GM18498 (cell line): ENCODE measurements at regions not wholly inside any gene's neighbourhood (a gene's known extent, or its start where the extent isn't known, plus 50 kb on each side); places are given as distances from the start of the nearest gene placed in this dataset.
"Not testable (repeated sequence)": the region's sequence is repeated elsewhere in the genome, so short reads cannot be mapped to it uniquely, and the experiment has no call there.

Experiments used
- ATAC-seq: cut with Tn5 transposase; IDR thresholded peaks from one replicate; pipeline ENCODE4 v1.9.1; 2021; ENCODE audit warnings: mild to moderate bottlenecking, moderate library complexity; ENCODE audit not compliant: unreplicated experiment

DNA sequence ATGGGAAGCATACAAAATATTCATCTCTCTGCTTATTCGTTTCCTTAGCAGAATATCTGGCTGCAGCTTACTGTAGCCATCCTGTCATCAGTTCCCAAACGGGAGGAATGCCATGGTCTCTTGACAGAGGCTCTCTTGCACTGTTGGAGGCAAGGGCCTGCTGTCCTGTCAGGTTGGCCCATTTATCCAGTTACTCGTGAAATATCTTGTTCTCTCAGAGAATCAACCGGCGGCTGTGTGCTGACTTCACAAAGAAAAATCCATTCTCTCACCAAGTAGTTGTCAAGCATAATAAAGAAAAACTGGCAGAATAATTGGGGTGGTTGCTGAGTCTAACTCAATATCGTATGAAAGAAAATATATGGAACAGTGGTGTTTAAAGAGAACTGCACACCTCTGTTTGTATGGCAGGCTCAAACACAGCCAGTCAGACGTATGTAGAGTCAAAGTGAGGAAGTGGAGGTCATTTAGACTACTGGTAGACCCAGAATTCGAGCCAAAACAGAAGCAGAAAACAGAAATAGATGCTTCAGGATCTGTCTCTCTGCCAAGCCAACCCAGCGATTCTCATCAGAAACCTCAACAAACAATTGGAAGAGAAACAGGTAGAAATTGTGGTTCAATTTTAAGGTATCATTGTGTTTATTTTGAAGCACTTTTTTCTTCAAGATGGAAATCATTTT, 349.2 kb upstream of the PRKCQ start:
- ATAC-seq = no peak

DNA sequence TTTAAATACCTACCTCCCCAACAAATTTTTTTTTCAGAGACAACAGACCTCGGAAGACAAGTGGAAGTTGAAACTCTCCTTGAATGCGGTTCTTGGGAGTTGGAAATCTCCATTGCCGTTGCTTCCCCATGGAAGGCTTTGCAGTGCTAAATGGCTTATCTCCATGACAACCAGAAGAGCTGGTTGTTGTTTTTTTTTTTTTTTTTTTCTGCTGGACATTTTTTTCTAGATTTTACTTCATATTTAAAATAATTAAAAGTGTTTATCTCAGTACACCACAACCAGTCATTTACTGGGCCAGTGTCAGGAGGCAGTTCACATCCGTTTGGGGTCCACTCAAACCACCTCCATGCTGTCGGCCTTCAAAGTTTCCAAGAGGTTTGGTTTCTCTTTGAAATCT, 348.5 kb upstream of the PRKCQ start:
- no peak for ATAC-seq

DNA sequence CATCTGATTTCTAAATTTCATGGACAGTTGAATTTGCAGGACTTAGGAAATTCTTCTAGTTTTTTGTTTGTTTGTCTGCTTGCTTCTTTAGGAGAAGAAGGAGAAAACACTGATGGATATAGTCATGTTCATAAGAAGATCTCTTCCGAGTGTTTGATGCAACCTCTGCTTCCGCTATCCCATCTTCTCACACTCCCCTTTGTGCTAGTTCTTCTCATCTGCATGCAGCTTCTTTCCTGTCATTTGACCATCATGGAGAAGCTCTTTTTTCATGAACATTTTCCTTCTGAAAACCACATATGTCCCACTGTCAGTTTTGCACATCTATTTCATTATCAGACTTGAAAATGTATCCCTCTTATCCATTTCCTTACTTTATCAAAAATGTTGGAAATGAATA, 346.9 kb upstream of the PRKCQ start:
- no peak for ATAC-seq

DNA sequence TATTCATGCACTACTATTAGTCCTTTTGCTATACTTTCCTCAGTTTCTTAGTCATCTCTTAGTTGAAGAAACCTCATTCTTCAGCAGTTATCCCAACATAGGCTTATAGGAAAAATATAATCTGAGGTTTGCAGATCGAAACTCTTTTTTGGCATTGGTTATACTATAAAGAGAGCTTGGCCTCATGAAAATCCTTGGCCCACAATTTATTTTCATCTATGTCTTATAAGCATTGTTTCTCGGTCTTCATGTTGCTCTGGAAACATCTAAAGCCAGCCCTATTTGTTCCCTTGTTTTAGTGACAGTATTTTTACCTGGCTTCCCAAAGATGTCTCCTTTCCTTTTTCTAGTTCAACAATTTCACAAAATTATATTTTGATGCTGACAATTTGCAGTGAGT, 345.1 kb upstream of the PRKCQ start:
- no peak for ATAC-seq

DNA sequence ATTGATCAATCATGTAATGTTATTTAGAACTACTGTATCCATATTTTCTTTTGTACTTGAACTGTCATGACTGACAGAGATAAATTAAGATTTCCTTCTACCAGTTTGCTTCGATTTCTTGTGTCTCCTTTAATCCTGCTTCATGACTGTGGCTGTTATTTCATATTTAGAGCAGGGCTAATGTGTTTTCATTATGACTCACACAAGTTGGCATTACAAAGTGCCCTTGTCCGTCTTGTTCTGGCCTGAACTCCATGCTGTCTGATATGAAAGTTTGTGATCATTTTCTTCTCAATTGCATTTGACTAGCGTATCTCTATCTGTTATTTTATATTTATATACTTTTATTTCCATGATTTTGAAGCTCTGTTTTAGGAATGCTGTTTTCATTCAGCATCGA, 344.1 kb upstream of the PRKCQ start:
- no peak for ATAC-seq

DNA sequence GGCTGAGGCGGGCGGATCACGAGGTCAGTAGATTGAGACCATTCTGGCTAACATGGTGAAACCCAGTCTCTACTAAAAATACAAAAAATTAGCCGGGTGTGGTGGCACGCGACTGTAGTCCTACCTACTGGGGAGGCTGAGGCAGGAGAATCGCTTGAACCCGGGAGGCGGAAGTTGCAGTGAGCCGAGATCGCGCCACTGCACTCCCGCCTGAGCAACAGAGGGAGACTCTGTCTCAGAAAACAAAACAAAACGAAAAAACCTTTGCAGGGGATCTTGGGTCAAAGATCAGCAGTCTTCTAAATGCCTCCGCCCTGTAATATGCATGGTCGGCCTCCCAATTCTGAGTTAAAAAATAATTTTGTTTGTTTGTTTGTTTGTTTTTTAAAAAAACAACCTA, 340.9 kb upstream of the PRKCQ start:
- ATAC-seq = not testable (repeated sequence)

DNA sequence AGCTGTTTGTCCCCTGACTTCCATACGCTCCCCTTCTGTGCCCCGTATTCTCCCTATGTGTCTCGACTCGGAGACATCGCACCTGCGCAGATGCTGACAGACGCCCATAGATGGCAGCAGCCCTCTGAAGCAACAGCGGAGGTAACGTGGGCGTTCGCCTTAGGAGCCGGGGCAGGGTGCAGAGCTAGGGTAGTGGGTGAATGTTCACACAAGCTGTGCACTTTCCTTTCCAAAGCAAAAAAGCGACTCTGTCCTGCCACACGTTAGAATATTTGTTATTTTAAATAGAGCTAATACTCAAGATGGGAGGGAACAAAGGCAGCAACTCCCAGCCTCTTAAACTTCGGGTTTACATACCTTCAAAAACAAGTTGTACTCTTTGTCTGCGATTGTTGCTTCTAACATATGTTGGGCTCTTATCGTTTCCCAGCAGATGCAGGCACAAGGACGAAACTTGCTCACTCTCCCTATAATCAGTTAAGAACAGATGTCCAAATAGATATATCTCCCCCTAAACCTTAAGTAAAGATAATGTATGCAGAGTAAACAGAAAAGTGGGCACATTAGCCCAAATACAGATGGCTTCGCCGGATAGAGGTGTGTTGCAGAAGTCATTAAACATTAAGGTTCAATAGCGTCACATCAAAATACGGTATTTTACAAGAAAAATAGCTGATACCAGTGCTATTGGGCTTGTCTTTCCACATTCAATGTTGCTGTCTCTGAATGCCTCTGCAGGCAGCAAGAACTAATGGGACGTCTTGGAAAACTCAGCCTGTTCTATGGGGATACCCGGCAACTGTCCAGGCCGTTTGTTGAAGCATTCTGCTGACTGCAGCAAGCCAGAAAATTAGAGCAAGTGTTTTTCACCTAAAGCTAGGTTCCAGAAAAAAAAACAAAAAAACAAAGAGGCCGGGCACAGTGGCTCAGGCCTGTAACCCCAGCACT, 340.3 kb upstream of the PRKCQ start:
- peak; percentile 99 for ATAC-seq

DNA sequence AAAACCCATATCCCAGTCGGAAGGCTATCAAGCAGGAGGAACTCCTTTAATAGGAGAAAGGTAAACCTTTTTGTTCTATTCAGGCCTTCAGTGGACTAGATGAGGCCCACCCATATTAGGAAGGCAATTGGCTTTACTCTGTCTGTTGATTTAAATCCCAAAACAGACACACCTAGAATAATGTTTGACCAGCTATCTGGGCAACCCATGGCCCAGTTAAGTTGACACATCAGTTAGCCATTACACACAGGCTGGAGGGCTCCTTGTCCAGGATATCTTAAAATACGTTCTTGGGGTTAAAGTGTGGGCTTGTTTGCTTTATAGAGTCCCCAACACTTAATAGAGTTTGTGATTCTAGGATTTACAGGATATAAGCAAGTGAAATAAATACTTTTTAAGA, 339.0 kb upstream of the PRKCQ start:
- no peak for ATAC-seq

DNA sequence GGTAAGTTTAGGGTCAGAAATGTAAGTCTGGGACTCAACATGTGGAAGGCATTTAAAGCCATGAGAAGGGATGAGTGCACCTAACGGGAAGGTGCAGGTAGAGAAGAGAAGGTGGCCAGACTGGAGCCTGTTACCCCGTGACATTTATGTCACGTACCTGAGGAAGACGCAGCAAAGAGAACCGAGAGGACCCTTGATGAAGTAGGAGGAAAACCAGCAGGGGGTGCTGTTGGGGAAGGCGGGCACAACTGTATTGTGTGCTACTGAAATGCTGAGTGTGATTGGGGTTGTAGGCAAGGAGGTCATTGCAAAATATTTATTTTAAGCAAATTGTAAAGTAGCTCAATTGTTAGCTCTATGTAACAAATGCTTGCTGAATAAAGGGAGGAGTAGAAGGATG, 338.2 kb upstream of the PRKCQ start:
- no peak for ATAC-seq

DNA sequence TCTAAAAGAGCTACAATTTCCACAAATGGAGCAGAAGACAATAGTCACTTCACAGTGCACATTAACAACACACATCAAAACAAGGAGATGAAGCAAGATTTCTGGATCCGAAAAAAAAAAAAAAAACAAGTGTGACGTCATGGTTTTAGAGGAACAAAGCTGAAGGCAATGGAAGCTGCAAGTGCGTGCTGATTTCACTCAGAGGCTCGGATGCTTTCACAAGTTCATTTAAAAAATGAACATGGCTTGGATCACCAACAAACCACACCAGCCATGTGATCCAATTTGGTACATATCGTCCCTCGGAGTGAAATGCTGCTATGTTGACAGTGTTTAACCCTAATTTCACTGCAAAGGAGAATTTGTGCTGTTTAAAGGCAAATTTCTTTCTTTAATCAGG, 337.0 kb upstream of the PRKCQ start:
- no peak for ATAC-seq

DNA sequence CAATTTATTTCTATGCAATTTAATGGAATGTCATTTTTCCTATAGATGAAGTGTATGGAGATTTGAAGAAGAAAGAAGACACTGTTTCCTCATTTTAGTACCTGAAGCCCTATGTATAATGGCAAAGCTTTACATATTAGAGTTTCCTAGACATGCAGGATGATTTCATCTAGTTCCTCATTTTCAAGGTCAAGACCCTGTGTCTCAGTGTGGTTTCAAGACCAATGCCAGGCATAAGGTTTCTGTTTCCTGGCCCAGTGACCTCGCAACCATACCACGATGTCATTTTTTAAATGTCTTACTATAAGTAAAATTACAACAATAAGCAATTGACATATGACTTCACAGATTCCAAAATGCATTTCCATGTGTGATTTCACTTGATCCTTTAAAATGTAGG, 336.5 kb upstream of the PRKCQ start:
- ATAC-seq = peak; percentile 47

DNA sequence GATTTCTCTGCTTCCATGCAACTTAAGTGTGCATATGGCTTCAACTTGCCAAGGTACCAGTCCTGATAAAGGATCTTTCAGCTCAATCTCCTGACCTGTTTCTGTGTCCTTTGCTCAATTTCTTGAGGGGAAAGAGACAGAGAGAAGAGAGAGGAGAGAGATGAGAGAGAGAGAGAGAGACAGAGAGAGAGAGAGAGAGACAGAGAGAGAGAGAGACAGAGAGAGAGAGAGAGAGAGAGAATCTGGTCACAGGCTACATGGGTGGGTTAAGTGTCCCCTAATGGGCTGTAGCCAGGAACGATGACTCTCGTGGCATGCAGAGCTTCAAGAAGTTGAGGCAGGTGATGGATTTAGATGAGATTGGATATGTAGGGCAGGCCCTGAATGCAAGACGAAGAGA, 335.2 kb upstream of the PRKCQ start:
- no peak for ATAC-seq

DNA sequence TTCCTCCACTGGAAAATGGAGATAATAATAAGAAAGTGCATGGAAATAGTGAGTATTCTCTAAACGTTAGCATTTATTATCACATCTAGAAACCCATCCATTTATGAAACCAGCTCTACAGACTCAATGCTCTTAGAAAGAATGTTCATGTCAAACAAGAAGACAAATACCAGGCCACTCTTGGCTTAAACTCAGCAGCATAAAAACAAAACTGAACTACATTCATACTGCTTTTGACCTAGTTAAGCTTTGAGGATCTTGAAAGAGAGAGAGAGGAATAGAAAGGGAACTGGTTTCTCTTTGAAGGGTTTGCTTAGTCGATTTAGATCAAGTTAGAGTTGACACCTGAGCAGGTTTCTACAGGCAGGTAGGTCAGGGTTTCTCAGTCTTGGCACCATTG, 332.9 kb upstream of the PRKCQ start:
- ATAC-seq = no peak

DNA sequence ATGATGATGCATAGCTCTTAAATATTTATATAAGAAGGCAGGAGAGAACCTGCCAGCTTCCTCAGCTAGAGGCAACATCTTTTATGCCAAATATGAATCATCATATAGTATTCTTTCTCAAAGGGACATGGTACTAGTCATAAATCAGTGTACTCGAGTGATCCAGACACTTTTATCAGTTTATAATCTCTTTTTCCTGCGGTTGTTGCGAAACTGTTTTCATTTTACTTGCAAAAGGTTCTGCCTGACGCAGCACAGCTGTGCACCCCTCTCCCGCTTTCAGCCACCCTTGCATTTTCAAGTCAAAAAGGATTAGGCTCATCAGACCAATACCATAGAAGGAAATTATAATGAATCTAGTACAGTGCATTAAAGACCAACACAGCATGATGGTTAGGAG, 332.3 kb upstream of the PRKCQ start:
- no peak for ATAC-seq

DNA sequence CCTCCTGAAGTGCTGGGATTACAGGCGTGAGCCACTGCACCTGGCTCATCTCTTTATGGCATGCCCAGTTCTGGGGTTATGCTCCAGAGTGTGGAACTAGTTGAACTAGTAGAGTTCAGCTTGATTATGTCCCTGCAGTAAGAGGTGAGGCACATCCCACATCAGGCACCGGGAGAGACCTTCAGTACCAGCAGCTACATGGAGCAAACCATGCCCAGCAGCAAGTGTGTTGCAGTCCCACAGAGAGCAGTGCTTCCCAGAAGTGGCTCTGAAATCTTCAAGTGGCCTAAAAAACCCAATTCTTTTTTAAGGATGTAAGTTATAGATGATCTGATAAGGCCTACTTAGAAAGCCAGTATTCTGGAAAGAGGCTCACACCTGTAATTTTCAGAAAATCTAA, 331.9 kb upstream of the PRKCQ start:
- no peak for ATAC-seq

DNA sequence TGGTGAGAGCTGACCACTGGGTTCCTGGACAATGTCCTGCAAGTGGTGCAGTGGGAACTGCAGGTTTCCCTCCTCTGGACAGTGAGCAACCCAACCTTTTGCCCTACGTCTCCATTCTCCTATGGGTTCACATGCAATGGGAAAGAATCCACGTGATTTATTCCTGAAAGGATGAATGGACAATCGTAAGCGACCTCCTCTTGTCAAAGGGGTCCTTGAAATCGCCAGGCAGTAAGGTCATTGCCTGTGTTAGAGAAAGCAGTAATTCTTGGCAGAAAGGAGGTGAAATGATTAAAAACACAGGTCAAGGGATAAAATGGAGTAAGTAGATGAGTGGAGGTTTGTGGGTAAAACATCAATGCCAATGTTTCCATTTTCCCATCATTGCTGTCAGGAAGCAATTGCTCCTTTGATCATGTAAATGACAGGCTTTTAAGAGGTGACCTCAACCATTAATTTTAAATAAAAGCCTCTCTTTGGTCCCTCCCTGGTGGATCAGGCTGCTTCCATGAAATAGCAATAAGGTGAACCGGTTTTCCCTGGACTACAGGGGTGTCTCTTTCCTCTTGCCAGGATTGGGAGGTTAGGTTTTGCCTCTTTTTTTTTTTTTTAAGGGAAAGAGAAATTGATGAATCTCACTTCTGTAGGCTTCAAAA, 330.0 kb upstream of the PRKCQ start:
- no peak for ATAC-seq

DNA sequence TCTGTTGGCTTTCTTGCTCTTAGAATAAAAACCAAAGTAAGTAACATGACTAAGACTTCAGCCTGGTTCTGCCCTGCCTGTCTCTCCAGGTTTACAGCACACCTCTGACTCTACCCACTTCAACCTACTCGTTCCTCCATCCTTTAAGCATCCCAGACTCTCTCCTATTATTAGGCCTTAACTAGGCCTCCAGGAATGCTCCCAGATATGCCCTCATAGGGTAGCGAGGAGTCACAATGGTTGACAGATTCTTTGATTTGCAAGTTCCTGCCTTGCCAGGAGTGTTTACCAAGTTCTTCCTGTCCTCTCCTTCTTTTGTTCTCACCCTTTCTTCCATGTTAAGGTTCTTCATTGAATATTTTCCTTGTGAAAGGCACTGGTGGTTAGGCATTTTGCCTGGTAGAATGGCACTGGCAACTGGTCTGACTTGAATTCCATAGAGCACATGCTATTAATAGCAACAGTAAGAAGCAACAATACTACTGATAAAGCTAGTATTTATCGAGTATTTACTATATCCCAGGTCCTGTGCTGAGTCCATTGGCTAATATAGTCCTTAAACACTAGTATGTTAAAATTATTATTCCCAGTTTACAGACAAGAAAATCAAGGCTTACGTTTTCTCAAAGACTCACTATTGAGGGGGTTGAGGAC, 327.9 kb upstream of the PRKCQ start:
- ATAC-seq = no peak

DNA sequence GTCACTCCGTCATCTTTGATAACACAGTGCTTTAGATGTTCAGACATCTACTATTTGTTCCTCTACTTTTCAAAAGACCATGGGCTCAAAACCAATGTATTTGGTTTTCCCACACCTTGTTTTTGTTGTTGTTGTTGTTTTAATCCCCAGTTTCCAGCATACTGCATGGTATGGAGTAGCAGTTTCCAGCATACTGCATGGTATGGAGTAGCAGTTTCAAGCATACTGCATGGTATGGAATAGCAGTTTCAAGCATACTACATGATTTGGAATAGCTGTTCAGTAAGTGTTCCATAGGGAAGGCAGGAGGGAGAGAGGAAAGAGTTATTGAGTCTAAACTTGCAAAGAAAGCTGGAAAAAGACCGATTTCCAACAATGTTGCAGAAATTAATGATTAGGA, 314.3 kb upstream of the PRKCQ start:
- no peak for ATAC-seq

DNA sequence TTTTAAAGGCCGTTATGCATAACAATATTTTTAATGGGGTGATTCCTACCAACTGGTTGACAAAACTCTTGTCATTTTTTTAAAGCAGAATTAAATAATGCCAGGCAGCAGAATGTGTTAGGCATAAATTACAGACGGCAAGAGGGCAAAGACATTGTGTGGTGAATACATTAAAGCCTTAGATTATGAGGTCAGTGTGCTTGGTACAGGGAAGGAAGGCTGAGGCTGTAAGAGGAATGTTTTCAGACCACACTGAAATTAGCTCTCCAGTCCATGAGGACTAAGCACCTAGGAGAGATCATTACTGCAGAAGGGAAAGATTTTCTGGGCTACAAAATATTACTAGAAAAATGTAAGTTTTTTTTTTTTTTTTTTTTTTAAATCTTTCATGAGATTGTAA, 312.8 kb upstream of the PRKCQ start:
- no peak for ATAC-seq

DNA sequence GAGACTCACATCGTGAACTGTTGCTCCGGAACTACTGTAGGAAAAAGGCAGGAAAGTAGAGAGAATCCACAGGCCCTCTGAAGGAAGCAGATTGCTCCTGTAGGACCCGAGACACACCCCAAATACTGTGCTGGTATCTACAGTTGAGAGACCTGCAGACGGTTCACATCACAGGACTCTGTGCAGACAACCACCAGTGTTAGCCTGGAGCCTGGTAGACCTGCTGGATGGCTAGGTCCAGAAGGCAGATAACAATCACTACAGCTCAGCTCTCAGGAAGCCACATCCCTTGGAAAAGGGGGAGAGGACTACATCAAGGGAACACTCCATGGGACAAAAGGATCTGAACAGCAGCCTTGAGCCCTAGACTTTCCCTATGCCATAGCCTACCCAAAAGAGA, 311.8 kb upstream of the PRKCQ start:
- no peak for ATAC-seq

DNA sequence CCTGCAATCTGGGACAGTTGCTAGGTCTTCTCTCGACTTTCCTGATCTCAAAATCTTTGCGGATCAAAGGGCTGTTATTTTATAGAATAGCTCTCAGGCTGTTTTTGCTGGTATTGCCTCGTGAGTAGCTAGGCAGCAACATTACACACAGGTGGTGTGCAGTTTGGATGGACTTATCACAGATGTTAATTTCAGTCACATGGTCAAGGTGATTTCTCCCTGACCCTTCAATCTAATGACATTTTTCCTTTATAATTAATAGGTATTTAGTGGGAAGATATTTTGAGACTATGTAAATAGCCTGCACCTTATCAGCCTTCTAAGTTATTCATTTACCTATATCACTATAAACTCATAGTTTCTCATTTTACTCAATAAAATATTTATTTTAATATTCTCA, 309.6 kb upstream of the PRKCQ start:
- ATAC-seq = no peak
